ENCODE measurements at regions not wholly inside any gene's neighbourhood (a gene's known extent, or its start where the extent isn't known, plus 50 kb on each side); places are given as distances from the start of the nearest gene placed in this dataset.

DNA sequence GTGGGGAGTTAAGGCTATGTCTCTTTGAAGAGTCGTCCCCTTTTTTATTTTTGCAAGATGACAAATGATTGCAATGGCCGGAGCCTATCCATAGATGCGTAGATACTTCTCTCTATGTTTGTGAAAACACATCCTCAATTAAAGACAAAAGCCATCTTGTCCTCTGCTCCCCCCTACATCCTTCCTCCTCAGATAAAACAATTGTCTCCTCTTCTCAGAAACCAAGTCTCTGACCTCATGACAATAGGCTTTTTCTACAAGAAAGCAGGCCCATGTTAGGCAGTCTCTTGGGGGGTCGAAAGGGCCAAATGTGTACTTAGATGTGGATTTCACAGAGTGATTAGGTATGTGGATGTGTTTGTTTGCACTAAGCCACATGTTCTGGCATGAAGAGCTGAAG, 51.1 kb upstream of the SSTR4 start:
- Histone ChIP-seq H3K27ac (ENCODE audit: low read depth, low read length) (no peak overlapping the region), H3K27me3 (ENCODE audit: control insufficient read depth in 1 of 2, insufficient read depth in 2 of 2, low read length in 2 of 2) (no peaks in the 10 kb centered on the region), H3K36me3 (ENCODE audit: control insufficient read depth in 1 of 2, insufficient read depth in 2 of 2, low read length in 2 of 2) (no peaks in the 10 kb centered on the region), H3K4me3 (ENCODE audit: low read depth in 1 of 2, low read length in 2 of 2) (no peak overlapping the region), H3K9me3 (ENCODE audit: control insufficient read depth in 1 of 2, low read length in 2 of 2) (no peaks in the 10 kb centered on the region), H3K4me1 (ENCODE audit: control insufficient read depth in 1 of 2, insufficient read depth in 2 of 2, low read length in 2 of 2) (no peaks in the 10 kb centered on the region), H3K9ac (ENCODE audit: low read depth in 1 of 2, low read length in 2 of 2) (no peak overlapping the region)

DNA sequence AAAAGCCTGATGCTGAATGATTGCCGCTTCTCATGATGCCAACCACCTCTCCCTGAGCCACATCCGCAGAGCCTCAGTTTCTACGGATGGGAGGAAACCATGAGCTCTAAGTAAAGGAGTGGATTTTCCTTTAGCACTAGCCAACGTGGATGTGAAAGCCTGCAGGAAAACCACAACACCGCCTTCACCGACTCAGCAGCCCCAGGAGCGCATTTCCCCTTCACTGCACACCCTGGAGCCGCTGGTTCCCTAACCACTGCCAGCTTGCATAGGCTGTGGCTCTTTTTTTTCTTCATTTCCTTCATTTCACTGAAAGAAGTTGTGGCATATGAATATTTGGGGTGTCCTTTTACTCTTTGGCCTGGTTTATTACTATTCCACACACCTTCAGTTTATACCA, 50.5 kb upstream of the SSTR4 start:
- H3K27ac ChIP-seq (ENCODE audit: low read depth, low read length), result no peak overlapping the region

GRCh38 chr20:22985239-22985778, 49.8 kb upstream of the SSTR4 start:
- Histone ChIP-seq H3K36me3 (ENCODE audit: control insufficient read depth in 1 of 2, insufficient read depth in 2 of 2, low read length in 2 of 2) (no peaks in the 10 kb centered on the region), H3K4me1 (ENCODE audit: control insufficient read depth in 1 of 2, insufficient read depth in 2 of 2, low read length in 2 of 2) (no peaks in the 10 kb centered on the region), H3K27me3 (ENCODE audit: control insufficient read depth in 1 of 2, insufficient read depth in 2 of 2, low read length in 2 of 2) (no peaks in the 10 kb centered on the region), H3K9ac (ENCODE audit: low read depth in 1 of 2, low read length in 2 of 2) (no peak overlapping the region), H3K27ac (ENCODE audit: low read depth, low read length) (no peak overlapping the region), H3K9me3 (ENCODE audit: control insufficient read depth in 1 of 2, low read length in 2 of 2) (no peaks in the 10 kb centered on the region), H3K4me3 (ENCODE audit: low read depth in 1 of 2, low read length in 2 of 2) (no peak overlapping the region)

More for the DNA sequence above, 50.5 kb upstream of the SSTR4 start:
- no peaks in the 10 kb centered on the region for H3K9me3 ChIP-seq (ENCODE audit: control insufficient read depth in 1 of 2, low read length in 2 of 2)
- H3K9ac ChIP-seq (ENCODE audit: low read depth in 1 of 2, low read length in 2 of 2), result no peak overlapping the region
- H3K36me3 ChIP-seq (ENCODE audit: control insufficient read depth in 1 of 2, insufficient read depth in 2 of 2, low read length in 2 of 2), result no peaks in the 10 kb centered on the region
- no peak overlapping the region for H3K4me3 ChIP-seq (ENCODE audit: low read depth in 1 of 2, low read length in 2 of 2)
- no peaks in the 10 kb centered on the region for H3K4me1 ChIP-seq (ENCODE audit: control insufficient read depth in 1 of 2, insufficient read depth in 2 of 2, low read length in 2 of 2)
- no peaks in the 10 kb centered on the region for H3K27me3 ChIP-seq (ENCODE audit: control insufficient read depth in 1 of 2, insufficient read depth in 2 of 2, low read length in 2 of 2)
